ENCODE measurements at regions not wholly inside any gene's neighbourhood (a gene's known extent, or its start where the extent isn't known, plus 50 kb on each side); places are given as distances from the start of the nearest gene placed in this dataset.

DNA sequence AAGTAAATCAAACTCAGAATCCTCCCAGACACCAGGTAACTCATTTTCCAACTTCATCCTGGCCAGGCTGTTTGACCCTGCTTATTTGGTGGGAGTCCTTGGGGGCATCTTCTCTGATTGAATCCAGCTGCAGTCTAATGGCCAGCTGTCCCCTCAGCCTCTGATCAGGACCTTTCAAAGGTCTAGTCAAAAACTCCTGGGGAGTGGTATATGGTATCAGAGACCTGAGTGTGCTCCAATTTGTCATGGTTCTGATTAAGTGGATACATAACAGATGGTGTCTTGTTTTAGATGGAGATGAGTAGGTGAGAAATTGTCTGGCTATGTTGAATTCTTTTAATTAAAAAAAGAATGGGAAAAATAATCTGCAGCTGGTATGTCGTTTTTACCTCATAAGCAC lies 842.6 kb upstream of the ACVR2A start:
- TF ChIP-seq CTCF (conservative IDR thresholded peaks at IDR 0.05; ENCODE audit: low read depth, low read length) (no peak), EZH2 (IDR thresholded peaks at IDR 0.05; ENCODE audit: borderline replicate concordance, low read depth, low read length, poor library complexity, severe bottlenecking) (no peak)
